ENCODE measurements at regions not wholly inside any gene's neighbourhood (a gene's known extent, or its start where the extent isn't known, plus 50 kb on each side); places are given as distances from the start of the nearest gene placed in this dataset.

DNA sequence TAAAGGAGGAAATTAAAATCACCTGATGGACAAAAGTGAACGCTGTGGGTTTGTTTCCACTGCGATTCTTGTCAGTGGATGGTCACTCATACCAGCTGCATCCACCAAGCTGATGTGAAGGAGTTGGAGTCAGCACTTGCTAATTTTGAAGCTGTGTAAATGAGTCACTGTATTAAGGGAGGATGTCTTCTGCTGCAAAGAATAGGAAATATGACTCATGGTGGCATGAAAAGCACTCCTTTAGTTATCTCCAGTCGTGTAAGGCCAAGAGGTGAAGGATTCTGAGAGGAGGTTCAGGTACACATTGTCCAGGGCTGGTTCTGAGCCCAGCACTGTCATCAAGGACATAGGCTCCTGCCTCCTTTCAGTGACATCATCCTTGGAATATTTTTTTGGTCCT lies 71.7 kb upstream of the SKOR2 start:
- TF ChIP-seq TOX (CRISPR knock-in tag; IDR thresholded peaks at IDR 0.05; ENCODE audit: borderline replicate concordance) (no peak), ZFP30 (CRISPR knock-in tag; IDR thresholded peaks at IDR 0.05) (no peak), ZC3H10 (CRISPR knock-in tag; IDR thresholded peaks at IDR 0.05) (no peak), OSR1 (CRISPR knock-in tag; IDR thresholded peaks at IDR 0.05) (no peak), CSDC2 (CRISPR knock-in tag; IDR thresholded peaks at IDR 0.05) (no peak), ZFP3 (CRISPR knock-in tag; IDR thresholded peaks at IDR 0.05) (no peak), ZNF565 (CRISPR knock-in tag; conservative IDR thresholded peaks at IDR 0.05; ENCODE audit: low read depth) (no peak), SNAI2 (CRISPR knock-in tag; IDR thresholded peaks at IDR 0.05) (no peak), RARB (CRISPR knock-in tag; IDR thresholded peaks at IDR 0.05) (no peak)
- TF ChIP-seq, protein P1, sequence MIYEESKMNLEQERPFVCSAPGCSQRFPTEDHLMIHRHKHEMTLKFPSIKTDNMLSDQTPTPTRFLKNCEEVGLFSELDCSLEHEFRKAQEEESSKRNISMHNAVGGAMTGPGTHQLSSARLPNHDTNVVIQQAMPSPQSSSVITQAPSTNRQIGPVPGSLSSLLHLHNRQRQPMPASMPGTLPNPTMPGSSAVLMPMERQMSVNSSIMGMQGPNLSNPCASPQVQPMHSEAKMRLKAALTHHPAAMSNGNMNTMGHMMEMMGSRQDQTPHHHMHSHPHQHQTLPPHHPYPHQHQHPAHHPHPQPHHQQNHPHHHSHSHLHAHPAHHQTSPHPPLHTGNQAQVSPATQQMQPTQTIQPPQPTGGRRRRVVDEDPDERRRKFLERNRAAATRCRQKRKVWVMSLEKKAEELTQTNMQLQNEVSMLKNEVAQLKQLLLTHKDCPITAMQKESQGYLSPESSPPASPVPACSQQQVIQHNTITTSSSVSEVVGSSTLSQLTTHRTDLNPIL (CRISPR knock-in tag; IDR thresholded peaks at IDR 0.05; ENCODE audit: low read depth), result no peak
- TF ChIP-seq, protein P2, sequence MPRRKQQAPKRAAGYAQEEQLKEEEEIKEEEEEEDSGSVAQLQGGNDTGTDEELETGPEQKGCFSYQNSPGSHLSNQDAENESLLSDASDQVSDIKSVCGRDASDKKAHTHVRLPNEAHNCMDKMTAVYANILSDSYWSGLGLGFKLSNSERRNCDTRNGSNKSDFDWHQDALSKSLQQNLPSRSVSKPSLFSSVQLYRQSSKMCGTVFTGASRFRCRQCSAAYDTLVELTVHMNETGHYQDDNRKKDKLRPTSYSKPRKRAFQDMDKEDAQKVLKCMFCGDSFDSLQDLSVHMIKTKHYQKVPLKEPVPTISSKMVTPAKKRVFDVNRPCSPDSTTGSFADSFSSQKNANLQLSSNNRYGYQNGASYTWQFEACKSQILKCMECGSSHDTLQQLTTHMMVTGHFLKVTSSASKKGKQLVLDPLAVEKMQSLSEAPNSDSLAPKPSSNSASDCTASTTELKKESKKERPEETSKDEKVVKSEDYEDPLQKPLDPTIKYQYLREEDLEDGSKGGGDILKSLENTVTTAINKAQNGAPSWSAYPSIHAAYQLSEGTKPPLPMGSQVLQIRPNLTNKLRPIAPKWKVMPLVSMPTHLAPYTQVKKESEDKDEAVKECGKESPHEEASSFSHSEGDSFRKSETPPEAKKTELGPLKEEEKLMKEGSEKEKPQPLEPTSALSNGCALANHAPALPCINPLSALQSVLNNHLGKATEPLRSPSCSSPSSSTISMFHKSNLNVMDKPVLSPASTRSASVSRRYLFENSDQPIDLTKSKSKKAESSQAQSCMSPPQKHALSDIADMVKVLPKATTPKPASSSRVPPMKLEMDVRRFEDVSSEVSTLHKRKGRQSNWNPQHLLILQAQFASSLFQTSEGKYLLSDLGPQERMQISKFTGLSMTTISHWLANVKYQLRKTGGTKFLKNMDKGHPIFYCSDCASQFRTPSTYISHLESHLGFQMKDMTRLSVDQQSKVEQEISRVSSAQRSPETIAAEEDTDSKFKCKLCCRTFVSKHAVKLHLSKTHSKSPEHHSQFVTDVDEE (CRISPR knock-in tag; IDR thresholded peaks at IDR 0.05), result no peak
- TF ChIP-seq, protein P3, sequence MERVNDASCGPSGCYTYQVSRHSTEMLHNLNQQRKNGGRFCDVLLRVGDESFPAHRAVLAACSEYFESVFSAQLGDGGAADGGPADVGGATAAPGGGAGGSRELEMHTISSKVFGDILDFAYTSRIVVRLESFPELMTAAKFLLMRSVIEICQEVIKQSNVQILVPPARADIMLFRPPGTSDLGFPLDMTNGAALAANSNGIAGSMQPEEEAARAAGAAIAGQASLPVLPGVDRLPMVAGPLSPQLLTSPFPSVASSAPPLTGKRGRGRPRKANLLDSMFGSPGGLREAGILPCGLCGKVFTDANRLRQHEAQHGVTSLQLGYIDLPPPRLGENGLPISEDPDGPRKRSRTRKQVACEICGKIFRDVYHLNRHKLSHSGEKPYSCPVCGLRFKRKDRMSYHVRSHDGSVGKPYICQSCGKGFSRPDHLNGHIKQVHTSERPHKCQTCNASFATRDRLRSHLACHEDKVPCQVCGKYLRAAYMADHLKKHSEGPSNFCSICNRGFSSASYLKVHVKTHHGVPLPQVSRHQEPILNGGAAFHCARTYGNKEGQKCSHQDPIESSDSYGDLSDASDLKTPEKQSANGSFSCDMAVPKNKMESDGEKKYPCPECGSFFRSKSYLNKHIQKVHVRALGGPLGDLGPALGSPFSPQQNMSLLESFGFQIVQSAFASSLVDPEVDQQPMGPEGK (CRISPR knock-in tag; IDR thresholded peaks at IDR 0.05; ENCODE audit: borderline replicate concordance), result no peak
- TF ChIP-seq, protein P4, sequence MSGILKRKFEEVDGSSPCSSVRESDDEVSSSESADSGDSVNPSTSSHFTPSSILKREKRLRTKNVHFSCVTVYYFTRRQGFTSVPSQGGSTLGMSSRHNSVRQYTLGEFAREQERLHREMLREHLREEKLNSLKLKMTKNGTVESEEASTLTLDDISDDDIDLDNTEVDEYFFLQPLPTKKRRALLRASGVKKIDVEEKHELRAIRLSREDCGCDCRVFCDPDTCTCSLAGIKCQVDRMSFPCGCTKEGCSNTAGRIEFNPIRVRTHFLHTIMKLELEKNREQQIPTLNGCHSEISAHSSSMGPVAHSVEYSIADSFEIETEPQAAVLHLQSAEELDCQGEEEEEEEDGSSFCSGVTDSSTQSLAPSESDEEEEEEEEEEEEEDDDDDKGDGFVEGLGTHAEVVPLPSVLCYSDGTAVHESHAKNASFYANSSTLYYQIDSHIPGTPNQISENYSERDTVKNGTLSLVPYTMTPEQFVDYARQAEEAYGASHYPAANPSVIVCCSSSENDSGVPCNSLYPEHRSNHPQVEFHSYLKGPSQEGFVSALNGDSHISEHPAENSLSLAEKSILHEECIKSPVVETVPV (CRISPR knock-in tag; IDR thresholded peaks at IDR 0.05), result no peak
